Mesothelial cell of epicardium (in vitro differentiated cells): ENCODE measurements at regions not wholly inside any gene's neighbourhood (a gene's known extent, or its start where the extent isn't known, plus 50 kb on each side); places are given as distances from the start of the nearest gene placed in this dataset.

Source experiments
- DNase-seq, 2 experiments: peaks; one replicate each; pipeline ENCODE4 v3.0.0; 2021; ENCODE audit warnings: low spot score in 2 of 2; ENCODE audit not compliant: unreplicated experiment in 2 of 2
- H3K27ac Mint-ChIP-seq: 2 replicates; pipeline ENCODE4 v1.8.0; 2021; ENCODE audit warnings: mixed read lengths
- H3K27me3 Mint-ChIP-seq: 2 replicates; pipeline ENCODE4 v1.8.0; 2021; ENCODE audit warnings: low read depth, mixed read lengths
- H3K36me3 Mint-ChIP-seq: 2 replicates; pipeline ENCODE4 v1.8.0; 2021; ENCODE audit warnings: mixed read lengths
- H3K4me1 Mint-ChIP-seq: 2 replicates; pipeline ENCODE4 v1.8.0; 2021; ENCODE audit warnings: mixed read lengths
- H3K4me3 Mint-ChIP-seq: 2 replicates; pipeline ENCODE4 v1.8.0; 2021; ENCODE audit warnings: mild to moderate bottlenecking, moderate library complexity, mixed read lengths
- H3K9me3 Mint-ChIP-seq: 2 replicates; pipeline ENCODE4 v1.8.0; 2021; ENCODE audit warnings: mixed read lengths
- TF ChIP-seq, protein P1 (sequence below): fragments of 200-600 bp; sonication (generic); IDR thresholded peaks from one replicate; pipeline ENCODE4 v1.5.0; 2021; ENCODE audit warnings: antibody characterized with exemption; ENCODE audit not compliant: unreplicated experiment

DNA sequence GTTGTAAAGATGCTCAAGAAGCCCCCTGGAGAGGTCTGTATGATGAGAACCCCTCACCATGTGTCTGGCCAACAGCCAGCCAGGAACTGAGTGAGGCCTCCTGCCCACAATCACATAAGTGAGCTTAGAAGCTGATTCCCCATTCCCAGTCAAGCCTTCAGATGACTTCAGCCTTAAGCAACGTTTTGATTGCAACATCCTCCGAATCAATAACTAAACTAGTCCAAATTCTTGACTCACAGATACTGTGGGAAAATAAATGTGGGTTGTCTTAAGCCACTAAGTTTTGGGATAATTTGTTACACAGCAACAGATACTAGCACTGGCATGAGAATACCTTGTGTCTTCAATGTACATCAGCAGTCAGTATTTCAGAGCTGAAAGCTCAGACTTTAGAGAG is 54.5 kb upstream of the HS3ST4 start:
- Mint-ChIP-seq H3K4me1 (no peaks in the 10 kb centered on the region), H3K36me3 (no peaks in the 10 kb centered on the region), H3K27ac (no peak overlapping the region), H3K9me3 (peaks cover 4% of the 10 kb centered on the region), H3K27me3 (no peaks in the 10 kb centered on the region), H3K4me3 (no peak overlapping the region)
- TF ChIP-seq, protein P1, sequence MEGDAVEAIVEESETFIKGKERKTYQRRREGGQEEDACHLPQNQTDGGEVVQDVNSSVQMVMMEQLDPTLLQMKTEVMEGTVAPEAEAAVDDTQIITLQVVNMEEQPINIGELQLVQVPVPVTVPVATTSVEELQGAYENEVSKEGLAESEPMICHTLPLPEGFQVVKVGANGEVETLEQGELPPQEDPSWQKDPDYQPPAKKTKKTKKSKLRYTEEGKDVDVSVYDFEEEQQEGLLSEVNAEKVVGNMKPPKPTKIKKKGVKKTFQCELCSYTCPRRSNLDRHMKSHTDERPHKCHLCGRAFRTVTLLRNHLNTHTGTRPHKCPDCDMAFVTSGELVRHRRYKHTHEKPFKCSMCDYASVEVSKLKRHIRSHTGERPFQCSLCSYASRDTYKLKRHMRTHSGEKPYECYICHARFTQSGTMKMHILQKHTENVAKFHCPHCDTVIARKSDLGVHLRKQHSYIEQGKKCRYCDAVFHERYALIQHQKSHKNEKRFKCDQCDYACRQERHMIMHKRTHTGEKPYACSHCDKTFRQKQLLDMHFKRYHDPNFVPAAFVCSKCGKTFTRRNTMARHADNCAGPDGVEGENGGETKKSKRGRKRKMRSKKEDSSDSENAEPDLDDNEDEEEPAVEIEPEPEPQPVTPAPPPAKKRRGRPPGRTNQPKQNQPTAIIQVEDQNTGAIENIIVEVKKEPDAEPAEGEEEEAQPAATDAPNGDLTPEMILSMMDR = no peak
- no peak for DNase-seq

DNA sequence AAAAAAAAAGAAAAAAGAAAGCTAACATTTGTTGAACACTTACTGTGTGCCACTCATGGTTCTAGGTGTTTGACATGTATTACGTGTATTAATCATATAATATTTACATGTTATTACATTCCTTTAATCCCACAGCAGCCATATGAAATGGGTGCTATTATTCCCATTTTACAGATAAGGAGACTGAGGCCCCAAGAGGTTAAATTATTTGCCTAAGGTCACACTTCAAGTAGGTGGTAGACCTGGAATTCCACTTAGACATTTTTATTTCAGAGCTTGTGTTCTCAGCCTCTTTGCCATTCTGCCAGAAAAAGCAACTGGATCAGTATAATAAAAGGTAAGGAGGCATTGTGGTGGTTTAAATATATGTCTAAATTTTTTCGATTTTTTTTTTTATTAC is 55.1 kb upstream of the HS3ST4 start:
- peaks cover 4% of the 10 kb centered on the region for H3K9me3 Mint-ChIP-seq
- H3K27ac Mint-ChIP-seq = no peak overlapping the region
- no peak for DNase-seq
- H3K4me3 Mint-ChIP-seq = no peak overlapping the region
- H3K4me1 Mint-ChIP-seq = no peaks in the 10 kb centered on the region
- no peaks in the 10 kb centered on the region for H3K36me3 Mint-ChIP-seq
- TF ChIP-seq, protein P1 = no peak
- H3K27me3 Mint-ChIP-seq = no peaks in the 10 kb centered on the region

DNA sequence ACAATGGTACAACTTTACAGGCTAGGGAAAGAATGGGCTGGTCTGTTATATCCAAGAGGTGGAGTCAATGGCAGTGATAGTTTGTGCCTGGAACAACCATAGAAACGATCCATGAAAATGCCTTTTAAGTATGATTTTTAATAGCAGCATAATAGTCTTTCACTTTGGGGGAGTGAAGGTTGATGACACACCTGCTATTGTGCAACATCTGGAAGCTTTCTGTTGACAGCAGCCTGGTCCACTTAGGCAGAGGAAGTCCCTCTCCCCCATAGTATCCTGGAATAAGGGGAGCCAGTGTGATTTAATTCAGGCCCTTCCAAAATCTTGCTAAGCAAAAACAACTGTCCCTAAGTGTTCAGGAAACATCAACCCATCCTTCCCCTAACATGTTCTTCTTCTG is 56.3 kb upstream of the HS3ST4 start:
- no peaks in the 10 kb centered on the region for H3K36me3 Mint-ChIP-seq
- TF ChIP-seq, protein P1 = no peak
- H3K9me3 Mint-ChIP-seq = peaks cover 4% of the 10 kb centered on the region
- H3K4me3 Mint-ChIP-seq = no peak overlapping the region
- no peaks in the 10 kb centered on the region for H3K27me3 Mint-ChIP-seq
- DNase-seq = no peak
- no peak overlapping the region for H3K27ac Mint-ChIP-seq
- H3K4me1 Mint-ChIP-seq = no peaks in the 10 kb centered on the region

DNA sequence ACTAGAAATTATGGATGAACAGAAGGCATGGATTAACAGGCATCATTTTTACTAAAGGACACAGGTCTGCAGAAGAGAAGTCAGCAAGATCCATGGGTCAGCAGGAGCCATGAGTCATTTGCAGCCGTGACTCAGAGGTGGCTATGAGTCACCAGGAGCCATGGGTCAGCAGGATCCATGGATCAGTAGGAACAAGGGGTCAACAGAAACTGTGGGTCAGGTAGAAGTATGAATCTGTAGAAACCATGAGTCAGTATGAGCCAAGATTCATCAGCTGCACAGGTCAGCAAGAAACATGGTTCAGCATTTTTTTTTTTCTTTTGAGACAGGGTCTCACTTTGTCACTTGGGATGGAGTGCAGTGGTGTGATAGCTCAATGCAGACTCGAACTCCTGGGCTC is 58.2 kb upstream of the HS3ST4 start:
- no peak overlapping the region for H3K27ac Mint-ChIP-seq
- no peaks in the 10 kb centered on the region for H3K27me3 Mint-ChIP-seq
- TF ChIP-seq, protein P1 = no peak
- no peaks in the 10 kb centered on the region for H3K4me1 Mint-ChIP-seq
- peaks cover 3% of the 10 kb centered on the region for H3K9me3 Mint-ChIP-seq
- H3K4me3 Mint-ChIP-seq = no peak overlapping the region
- no peak for DNase-seq
- H3K36me3 Mint-ChIP-seq = no peaks in the 10 kb centered on the region

DNA sequence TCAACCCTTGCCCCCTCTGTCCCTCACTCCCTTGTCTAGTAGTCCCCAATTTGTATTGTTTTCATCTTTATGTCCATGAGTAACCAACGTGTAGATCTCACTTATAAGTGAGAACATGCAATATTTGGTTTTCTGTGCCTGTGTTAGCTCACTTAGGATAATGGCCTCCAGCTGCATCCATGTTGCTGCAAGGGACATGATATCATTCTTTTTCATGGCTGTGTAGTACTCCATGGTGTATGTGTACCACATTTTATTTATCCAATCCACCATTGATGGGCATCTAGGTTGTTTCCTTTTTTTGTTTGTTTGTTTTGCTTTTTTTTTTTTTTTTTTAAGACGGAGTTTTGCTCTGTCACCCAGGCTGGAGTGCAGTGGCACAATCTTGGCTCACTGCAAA is 63.0 kb upstream of the HS3ST4 start:
- H3K36me3 Mint-ChIP-seq = no peaks in the 10 kb centered on the region

More for the DNA sequence above, 63.0 kb upstream of the HS3ST4 start:
- Mint-ChIP-seq H3K27ac (no peak overlapping the region), H3K4me1 (no peaks in the 10 kb centered on the region), H3K9me3 (peaks cover 12% of the 10 kb centered on the region), H3K4me3 (no peak overlapping the region), H3K27me3 (no peaks in the 10 kb centered on the region)
- TF ChIP-seq, protein P1 = no peak
- no peak for DNase-seq
